Stomach (tissue), 4 donors: ENCODE measurements at regions not wholly inside any gene's neighbourhood (a gene's known extent, or its start where the extent isn't known, plus 50 kb on each side); places are given as distances from the start of the nearest gene placed in this dataset.

Experiments used
- CTCF ChIP-seq, 7 experiments: fragments of 450-650 bp in 4 of 7; fragments of 200-600 bp in 3 of 7; sonication (generic) in 3 of 7; IDR thresholded peaks; one replicate each; pipeline ENCODE4 v1.5.1; 2016 to 2019; ENCODE audit warnings: antibody characterized with exemption in 7 of 7, control low read depth in 2 of 7, mild to moderate bottlenecking in 1 of 7
- POLR2A ChIP-seq, 4 donors: fragments of 450-650 bp; IDR thresholded peaks; one replicate each; pipeline ENCODE4 v1.6.1; 2016; ENCODE audit warnings: antibody characterized with exemption in 4 of 4, control low read depth in 2 of 4, mild to moderate bottlenecking in 1 of 4, moderate library complexity in 1 of 4

- TF ChIP-seq CTCF (IDR thresholded peaks at IDR 0.05): no peak
- no peak for TF ChIP-seq POLR2A (IDR thresholded peaks at IDR 0.05)
Observed at GRCh38 chr13:47553329-47553977, 447.6 kb downstream of the SUCLA2 start.
